ENCODE measurements at regions not wholly inside any gene's neighbourhood (a gene's known extent, or its start where the extent isn't known, plus 50 kb on each side); places are given as distances from the start of the nearest gene placed in this dataset.

DNA sequence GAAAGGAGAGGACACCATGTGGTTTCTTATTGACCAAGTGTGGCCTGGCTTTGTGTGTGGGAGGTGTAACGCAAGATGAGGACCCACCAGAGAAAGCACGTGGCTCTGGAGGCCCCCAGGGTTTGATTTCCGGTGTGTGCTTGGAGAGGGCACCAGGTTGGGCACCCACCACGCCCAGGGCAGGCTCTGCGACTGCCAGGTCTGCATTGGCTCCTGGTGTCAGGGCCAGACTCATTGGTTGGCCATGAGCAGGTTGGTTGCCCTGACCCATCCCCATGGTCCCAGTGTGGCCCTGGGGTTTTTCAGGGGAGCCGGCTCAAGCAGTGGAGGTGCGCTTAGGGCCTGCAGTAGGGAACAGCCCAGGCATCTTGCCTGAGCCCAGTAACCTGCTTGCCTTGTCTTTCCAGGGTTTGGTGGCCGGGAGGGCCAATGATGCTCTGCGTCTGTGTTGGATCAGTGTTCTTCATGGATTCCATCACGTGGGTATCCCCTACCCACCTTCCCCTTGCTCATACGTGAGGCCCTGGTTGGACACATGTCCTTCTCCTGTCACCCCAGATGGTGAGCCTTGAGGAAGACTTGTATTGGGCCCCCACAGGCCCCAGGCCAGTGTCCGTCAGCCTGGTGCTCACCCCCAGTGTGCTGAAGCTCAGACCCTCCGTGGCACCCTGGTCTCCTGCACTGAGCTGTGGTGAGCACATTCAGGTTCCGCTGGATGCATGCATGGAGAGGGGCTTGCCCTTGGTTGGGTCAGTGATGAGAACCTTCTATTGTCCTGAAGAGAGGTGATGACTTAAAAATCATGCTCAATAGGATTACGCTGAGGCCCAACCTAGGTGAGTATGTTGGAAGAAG, 193.9 kb downstream of the UBE3A start:
- no peak for TF ChIP-seq CTCF (IDR thresholded peaks at IDR 0.05)
- no peak for TF ChIP-seq ZFX (IDR thresholded peaks at IDR 0.05; ENCODE audit: borderline replicate concordance)
